ENCODE measurements at regions not wholly inside any gene's neighbourhood (a gene's known extent, or its start where the extent isn't known, plus 50 kb on each side); places are given as distances from the start of the nearest gene placed in this dataset.

GRCh38 chr7:41163991-41164390, 538.9 kb downstream of the INHBA start:
- TF ChIP-seq POLR2A (IDR thresholded peaks at IDR 0.05) (no peak), CTCF (IDR thresholded peaks at IDR 0.05) (no peak), POLR2AphosphoS5 (IDR thresholded peaks at IDR 0.05) (no peak)
